ENCODE measurements at regions not wholly inside any gene's neighbourhood (a gene's known extent, or its start where the extent isn't known, plus 50 kb on each side); places are given as distances from the start of the nearest gene placed in this dataset.

GRCh38 chr14:59075506-59075905, 113.0 kb upstream of the DAAM1 start:
- no peak for DNase-seq

- DNase-seq = no peak
Measured at GRCh38 chr14:59081720-59082119, 106.7 kb upstream of the DAAM1 start.

- DNase-seq = no peak
Measured at GRCh38 chr14:59085207-59085739, 103.2 kb upstream of the DAAM1 start.

- DNase-seq = no peak
Measured at GRCh38 chr14:59086241-59086882, 102.1 kb upstream of the DAAM1 start.

- no peak for DNase-seq
Measured at GRCh38 chr14:59087240-59087639, 101.2 kb upstream of the DAAM1 start.

GRCh38 chr14:59087711-59088110, 100.8 kb upstream of the DAAM1 start:
- DNase-seq = no peak

GRCh38 chr14:59090572-59090971, 97.9 kb upstream of the DAAM1 start:
- DNase-seq = no peak

- DNase-seq = no peak
Measured at GRCh38 chr14:59091404-59091803, 97.1 kb upstream of the DAAM1 start.

- DNase-seq = no peak
Measured at GRCh38 chr14:59091976-59092375, 96.5 kb upstream of the DAAM1 start.

- DNase-seq = no peak
Measured at GRCh38 chr14:59093902-59094301, 94.6 kb upstream of the DAAM1 start.

- no peak for DNase-seq
Measured at GRCh38 chr14:59096303-59096702, 92.2 kb upstream of the DAAM1 start.

- DNase-seq = no peak
Measured at GRCh38 chr14:59097681-59098080, 90.8 kb upstream of the DAAM1 start.

GRCh38 chr14:59098377-59098776, 90.1 kb upstream of the DAAM1 start:
- no peak for DNase-seq

- DNase-seq = no peak
Measured at GRCh38 chr14:59100205-59100604, 88.3 kb upstream of the DAAM1 start.

GRCh38 chr14:59101476-59101875, 87.0 kb upstream of the DAAM1 start:
- DNase-seq = no peak

GRCh38 chr14:59103396-59103795, 85.1 kb upstream of the DAAM1 start:
- DNase-seq = no peak

- DNase-seq = no peak
Measured at GRCh38 chr14:59107819-59108218, 80.6 kb upstream of the DAAM1 start.

- DNase-seq = no peak
Measured at GRCh38 chr14:59116984-59117415, 71.5 kb upstream of the DAAM1 start.

GRCh38 chr14:59117754-59118528, 70.5 kb upstream of the DAAM1 start:
- DNase-seq = no peak

- no peak for DNase-seq
Measured at GRCh38 chr14:59120921-59121320, 67.5 kb upstream of the DAAM1 start.

- DNase-seq = no peak
Measured at GRCh38 chr14:59123531-59123930, 64.9 kb upstream of the DAAM1 start.

- DNase-seq = no peak
Measured at GRCh38 chr14:59123975-59124374, 64.5 kb upstream of the DAAM1 start.

- DNase-seq = no peak
Measured at GRCh38 chr14:59125156-59125555, 63.3 kb upstream of the DAAM1 start.

GRCh38 chr14:59126714-59127436, 61.6 kb upstream of the DAAM1 start:
- peak in 1 of 2 experiments; percentile 20 for DNase-seq
